ENCODE measurements at regions not wholly inside any gene's neighbourhood (a gene's known extent, or its start where the extent isn't known, plus 50 kb on each side); places are given as distances from the start of the nearest gene placed in this dataset.

DNA sequence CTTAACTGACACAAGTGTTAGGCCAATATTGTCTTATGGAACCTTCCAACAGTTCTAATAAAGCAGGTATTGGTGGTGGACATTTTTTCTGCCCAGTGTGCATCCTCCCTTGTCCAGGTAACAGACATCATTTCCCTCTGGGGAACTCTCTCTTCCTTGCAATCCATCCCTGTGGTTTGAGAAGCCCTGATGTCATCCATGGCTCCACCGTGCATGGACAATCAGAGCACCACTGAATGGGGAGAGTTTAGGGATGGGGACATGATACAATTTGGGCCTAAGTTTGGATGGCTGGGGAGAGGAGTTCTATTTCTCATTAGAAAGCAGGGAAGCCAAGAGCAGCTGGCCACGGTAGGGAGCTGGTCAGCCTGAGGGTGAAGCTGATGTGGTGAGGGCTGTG, 60.2 kb upstream of the ZFP64 start:
- Histone ChIP-seq H3K27ac (ENCODE audit: insufficient read depth, low read length) (no peak overlapping the region), H3K36me3 (ENCODE audit: control insufficient read depth, insufficient read depth, low read length) (no peaks in the 10 kb centered on the region), H4K20me1 (ENCODE audit: control insufficient read depth, extremely low read depth, insufficient read depth, low read length) (no peaks in the 10 kb centered on the region), H2AFZ (ENCODE audit: low read length) (no peak overlapping the region), H3K79me2 (ENCODE audit: control insufficient read depth, insufficient read depth, low read length) (no peaks in the 10 kb centered on the region), H3K27me3 (ENCODE audit: control insufficient read depth, insufficient read depth, low read length) (no peaks in the 10 kb centered on the region), H3K9me3 (ENCODE audit: control insufficient read depth, insufficient read depth, low read depth, low read length) (no peaks in the 10 kb centered on the region), H3K4me2 (ENCODE audit: extremely low read depth, insufficient read depth, low read length) (no peak overlapping the region), H3K4me3 (replicated peaks in 1 of 4; ENCODE audit: control extremely low read depth in 1 of 4, insufficient read depth in 1 of 4, low read depth in 3 of 4, low read length in 4 of 4) (no peak overlapping the region), H3K4me1 (ENCODE audit: control insufficient read depth, extremely low read depth, insufficient read depth, low read length) (no peaks in the 10 kb centered on the region), H3K9ac (ENCODE audit: insufficient read depth, low read length) (no peak overlapping the region)
- no peak for DNase-seq (ENCODE audit: low read depth in 2 of 2)
- TF ChIP-seq, protein P1, sequence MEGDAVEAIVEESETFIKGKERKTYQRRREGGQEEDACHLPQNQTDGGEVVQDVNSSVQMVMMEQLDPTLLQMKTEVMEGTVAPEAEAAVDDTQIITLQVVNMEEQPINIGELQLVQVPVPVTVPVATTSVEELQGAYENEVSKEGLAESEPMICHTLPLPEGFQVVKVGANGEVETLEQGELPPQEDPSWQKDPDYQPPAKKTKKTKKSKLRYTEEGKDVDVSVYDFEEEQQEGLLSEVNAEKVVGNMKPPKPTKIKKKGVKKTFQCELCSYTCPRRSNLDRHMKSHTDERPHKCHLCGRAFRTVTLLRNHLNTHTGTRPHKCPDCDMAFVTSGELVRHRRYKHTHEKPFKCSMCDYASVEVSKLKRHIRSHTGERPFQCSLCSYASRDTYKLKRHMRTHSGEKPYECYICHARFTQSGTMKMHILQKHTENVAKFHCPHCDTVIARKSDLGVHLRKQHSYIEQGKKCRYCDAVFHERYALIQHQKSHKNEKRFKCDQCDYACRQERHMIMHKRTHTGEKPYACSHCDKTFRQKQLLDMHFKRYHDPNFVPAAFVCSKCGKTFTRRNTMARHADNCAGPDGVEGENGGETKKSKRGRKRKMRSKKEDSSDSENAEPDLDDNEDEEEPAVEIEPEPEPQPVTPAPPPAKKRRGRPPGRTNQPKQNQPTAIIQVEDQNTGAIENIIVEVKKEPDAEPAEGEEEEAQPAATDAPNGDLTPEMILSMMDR (conservative IDR thresholded peaks at IDR 0.05 in 1 of 2, IDR thresholded peaks at IDR 0.05 in 1 of 2; ENCODE audit: low read depth in 1 of 2, low read length in 2 of 2), result no peak
- TF ChIP-seq EZH2 (IDR thresholded peaks at IDR 0.05; ENCODE audit: low read length, missing control alignments), result no peak

DNA sequence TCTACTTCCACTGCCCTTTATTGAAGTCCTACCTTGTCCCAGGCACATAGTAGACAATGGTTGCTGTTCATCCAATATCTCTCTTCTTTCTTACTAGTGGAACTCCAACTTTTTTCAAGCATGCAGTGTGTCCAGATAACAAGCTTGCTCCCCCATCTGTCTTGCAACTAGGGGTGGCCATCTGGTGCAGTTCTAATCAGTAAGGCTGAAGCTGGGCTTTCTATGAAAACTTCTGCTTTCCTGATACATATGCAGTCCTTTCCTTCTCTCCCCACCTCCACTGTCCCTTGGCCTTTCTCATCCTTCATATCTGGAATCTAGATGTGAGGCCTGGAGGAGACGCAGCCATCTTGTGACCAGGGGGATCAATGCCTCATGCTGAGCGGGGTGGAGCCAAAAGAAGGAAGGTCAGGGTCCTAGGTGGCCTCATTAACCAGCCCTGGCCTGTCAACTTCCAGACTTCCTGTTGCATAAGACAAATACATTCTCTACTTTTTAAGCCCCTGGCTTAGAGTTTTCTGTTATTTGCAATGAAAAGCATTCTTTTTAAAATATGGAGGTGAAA, 59.6 kb upstream of the ZFP64 start:
- H3K27me3 ChIP-seq (ENCODE audit: control insufficient read depth, insufficient read depth, low read length), result no peaks in the 10 kb centered on the region
- no peaks in the 10 kb centered on the region for H3K36me3 ChIP-seq (ENCODE audit: control insufficient read depth, insufficient read depth, low read length)
- no peak overlapping the region for H3K4me3 ChIP-seq (replicated peaks in 1 of 4; ENCODE audit: control extremely low read depth in 1 of 4, insufficient read depth in 1 of 4, low read depth in 3 of 4, low read length in 4 of 4)
- H3K4me1 ChIP-seq (ENCODE audit: control insufficient read depth, extremely low read depth, insufficient read depth, low read length), result no peaks in the 10 kb centered on the region
- no peak overlapping the region for H3K9ac ChIP-seq (ENCODE audit: insufficient read depth, low read length)
- H3K4me2 ChIP-seq (ENCODE audit: extremely low read depth, insufficient read depth, low read length), result no peak overlapping the region
- H3K27ac ChIP-seq (ENCODE audit: insufficient read depth, low read length), result no peak overlapping the region
- DNase-seq (ENCODE audit: low read depth in 2 of 2), result no peak
- no peaks in the 10 kb centered on the region for H3K9me3 ChIP-seq (ENCODE audit: control insufficient read depth, insufficient read depth, low read depth, low read length)
- H2AFZ ChIP-seq (ENCODE audit: low read length), result no peak overlapping the region
- H4K20me1 ChIP-seq (ENCODE audit: control insufficient read depth, extremely low read depth, insufficient read depth, low read length), result no peaks in the 10 kb centered on the region
- no peak for TF ChIP-seq EZH2 (IDR thresholded peaks at IDR 0.05; ENCODE audit: low read length, missing control alignments)
- TF ChIP-seq, protein P1 (conservative IDR thresholded peaks at IDR 0.05 in 1 of 2, IDR thresholded peaks at IDR 0.05 in 1 of 2; ENCODE audit: low read depth in 1 of 2, low read length in 2 of 2), result no peak
- H3K79me2 ChIP-seq (ENCODE audit: control insufficient read depth, insufficient read depth, low read length), result no peaks in the 10 kb centered on the region

DNA sequence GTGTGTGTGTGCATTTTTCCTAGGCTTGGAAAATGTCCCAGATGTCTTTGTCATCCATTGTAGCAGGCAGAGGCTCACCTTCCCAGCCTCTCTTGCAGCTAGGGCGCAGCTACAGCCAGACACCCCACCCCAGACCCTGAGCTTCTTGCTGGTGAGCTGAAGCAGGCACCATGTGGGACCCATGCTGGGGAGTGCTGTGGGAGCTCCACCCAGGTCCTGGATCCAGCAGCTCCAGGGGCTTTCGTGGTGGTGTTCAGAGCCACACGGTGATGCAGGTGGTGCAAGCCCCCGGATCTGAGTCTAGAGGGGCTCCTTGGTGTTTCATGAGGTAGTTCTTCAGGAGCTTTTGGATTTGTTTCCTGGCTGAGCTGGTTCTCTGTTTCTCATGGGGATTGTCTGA, 56.0 kb upstream of the ZFP64 start:
- Histone ChIP-seq H3K4me1 (ENCODE audit: control insufficient read depth, extremely low read depth, insufficient read depth, low read length) (no peaks in the 10 kb centered on the region), H4K20me1 (ENCODE audit: control insufficient read depth, extremely low read depth, insufficient read depth, low read length) (no peaks in the 10 kb centered on the region), H3K9me3 (ENCODE audit: control insufficient read depth, insufficient read depth, low read depth, low read length) (no peaks in the 10 kb centered on the region), H3K36me3 (ENCODE audit: control insufficient read depth, insufficient read depth, low read length) (no peaks in the 10 kb centered on the region), H3K4me2 (ENCODE audit: extremely low read depth, insufficient read depth, low read length) (no peak overlapping the region), H3K27ac (ENCODE audit: insufficient read depth, low read length) (no peak overlapping the region), H3K79me2 (ENCODE audit: control insufficient read depth, insufficient read depth, low read length) (no peaks in the 10 kb centered on the region), H2AFZ (ENCODE audit: low read length) (no peak overlapping the region), H3K4me3 (replicated peaks in 1 of 4; ENCODE audit: control extremely low read depth in 1 of 4, insufficient read depth in 1 of 4, low read depth in 3 of 4, low read length in 4 of 4) (no peak overlapping the region), H3K9ac (ENCODE audit: insufficient read depth, low read length) (no peak overlapping the region), H3K27me3 (ENCODE audit: control insufficient read depth, insufficient read depth, low read length) (no peaks in the 10 kb centered on the region)
- TF ChIP-seq, protein P1 (conservative IDR thresholded peaks at IDR 0.05 in 1 of 2, IDR thresholded peaks at IDR 0.05 in 1 of 2; ENCODE audit: low read depth in 1 of 2, low read length in 2 of 2), result no peak
- TF ChIP-seq EZH2 (IDR thresholded peaks at IDR 0.05; ENCODE audit: low read length, missing control alignments), result no peak
- no peak for DNase-seq (ENCODE audit: low read depth in 2 of 2)
